Peyer's patch (tissue), 4 donors: ENCODE measurements at regions not wholly inside any gene's neighbourhood (a gene's known extent, or its start where the extent isn't known, plus 50 kb on each side); places are given as distances from the start of the nearest gene placed in this dataset.

ENCODE experiments used
- CTCF ChIP-seq, 6 experiments: fragments of 450-650 bp in 4 of 6; fragments of 200-600 bp in 2 of 6; sonication (generic) in 1 of 6; IDR thresholded peaks; one replicate each; pipeline ENCODE4 v1.5.1; 2017 to 2019; ENCODE audit warnings: antibody characterized with exemption in 6 of 6, mild to moderate bottlenecking in 3 of 6, moderate library complexity in 1 of 6
- POLR2A ChIP-seq, 2 donors: fragments of 450-650 bp; IDR thresholded peaks; one replicate each; pipeline ENCODE4 v1.5.1; 2017; ENCODE audit warnings: antibody characterized with exemption in 2 of 2, mild to moderate bottlenecking in 2 of 2, moderate library complexity in 2 of 2

GRCh38 chr6:67646550-67646949 lies 988.5 kb upstream of the ADGRB3 start:
- TF ChIP-seq CTCF (IDR thresholded peaks at IDR 0.05): no peak
- TF ChIP-seq POLR2A (IDR thresholded peaks at IDR 0.05): no peak
